ENCODE measurements at regions not wholly inside any gene's neighbourhood (a gene's known extent, or its start where the extent isn't known, plus 50 kb on each side); places are given as distances from the start of the nearest gene placed in this dataset.
"Not testable (repeated sequence)": the region's sequence is repeated elsewhere in the genome, so short reads cannot be mapped to it uniquely, and the experiment has no call there.

DNA sequence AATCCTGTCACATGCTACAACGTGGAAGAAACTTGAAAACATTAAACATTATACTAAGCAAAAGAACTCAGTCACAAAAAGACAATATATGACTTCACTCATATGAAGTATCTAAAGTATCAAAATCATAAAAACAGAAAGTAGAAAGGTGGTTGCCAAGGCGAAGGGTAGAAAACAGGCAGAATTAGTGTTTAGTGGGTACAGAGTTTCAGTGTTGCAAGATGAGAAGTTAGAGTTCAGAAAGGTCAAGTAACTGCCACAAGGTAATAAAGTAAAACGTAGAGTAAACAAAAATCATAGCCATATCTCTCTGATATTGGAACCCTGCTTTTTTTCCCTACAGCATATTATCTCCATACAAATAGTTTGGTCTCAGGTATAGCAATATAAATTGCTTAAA is 223.8 kb upstream of the FSCB start:
- no peaks in the 10 kb centered on the region for H3K4me1 ChIP-seq
- no peak overlapping the region for H3K4me3 ChIP-seq
- in situ Hi-C loops (cut with MboI; ENCODE audit: low pct_ligation_motif_present in 1 of 4, low pct_unique_long_range_greater_than_20kb in 1 of 4, low sequenced_read_pairs in 3 of 4) (no loop called here), intact Hi-C loops (cut with DNase I; ENCODE audit: low total_unique reads) (no loop called here)
- TF ChIP-seq POLR2A (IDR thresholded peaks at IDR 0.05) (no peak), EP300 (IDR thresholded peaks at IDR 0.05; ENCODE audit: low read depth) (no peak), POLR2AphosphoS5 (IDR thresholded peaks at IDR 0.05) (no peak), CTCF (IDR thresholded peaks at IDR 0.05) (no peak)
- H3K27me3 ChIP-seq: no peaks in the 10 kb centered on the region
- H3K9me3 ChIP-seq: no peaks in the 10 kb centered on the region
- no peak for DNase-seq
- no peaks in the 10 kb centered on the region for H3K36me3 ChIP-seq
- H3K27ac ChIP-seq: no peak overlapping the region
- WGBS, 2 donors (ENCODE audit: low coverage in 1 of 2): 44 to 48% methylated on average over 3 of the region's 3 CpGs

DNA sequence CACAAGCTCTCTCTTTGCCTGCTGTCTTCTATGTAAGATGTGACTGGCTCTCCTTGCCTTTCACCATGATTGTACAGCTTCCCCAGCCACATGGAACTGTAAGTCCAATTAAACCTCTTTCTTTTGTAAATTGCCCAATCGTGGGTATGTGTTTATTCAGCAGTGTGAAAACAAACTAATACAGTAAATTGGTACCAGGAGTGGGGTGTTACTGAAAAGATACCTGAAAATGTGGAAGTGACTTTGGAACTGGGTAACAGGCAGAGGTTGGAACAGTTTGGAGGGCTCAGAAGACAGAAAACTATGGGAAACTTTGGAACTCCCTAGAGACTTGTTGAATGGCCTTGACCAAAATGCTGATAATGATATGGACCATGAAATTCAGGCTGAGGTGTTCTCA is 214.3 kb upstream of the FSCB start:
- DNase-seq; H3K36me3 ChIP-seq; intact Hi-C loops (cut with DNase I; ENCODE audit: low total_unique reads); in situ Hi-C loops (cut with MboI; ENCODE audit: low pct_ligation_motif_present in 1 of 4, low pct_unique_long_range_greater_than_20kb in 1 of 4, low sequenced_read_pairs in 3 of 4); H3K4me1 ChIP-seq; H3K4me3 ChIP-seq; H3K27ac ChIP-seq; H3K27me3 ChIP-seq: not testable (repeated sequence)
- peaks cover 10 to 16% of the 10 kb centered on the region in 2 donors for H3K9me3 ChIP-seq
- 17 to 24% methylated on average over 1 of the region's 1 CpG for WGBS, 2 donors (ENCODE audit: low coverage in 1 of 2)

- peaks cover 10 to 16% of the 10 kb centered on the region in 2 donors for H3K9me3 ChIP-seq
- no peak for DNase-seq
- no peak overlapping the region for H3K4me3 ChIP-seq
- in situ Hi-C loops (cut with MboI; ENCODE audit: low pct_ligation_motif_present in 1 of 4, low pct_unique_long_range_greater_than_20kb in 1 of 4, low sequenced_read_pairs in 3 of 4): no loop called here
- intact Hi-C loops (cut with DNase I; ENCODE audit: low total_unique reads): no loop called here
- no peaks in the 10 kb centered on the region for H3K36me3 ChIP-seq
- no peaks in the 10 kb centered on the region for H3K27me3 ChIP-seq
- no peak for TF ChIP-seq POLR2A (IDR thresholded peaks at IDR 0.05)
- no peak for TF ChIP-seq CTCF (IDR thresholded peaks at IDR 0.05)
- no peak for TF ChIP-seq POLR2AphosphoS5 (IDR thresholded peaks at IDR 0.05)
- TF ChIP-seq EP300 (IDR thresholded peaks at IDR 0.05; ENCODE audit: low read depth): no peak
- no peaks in the 10 kb centered on the region for H3K4me1 ChIP-seq
- no peak overlapping the region for H3K27ac ChIP-seq
- 82 to 86% methylated on average over 2 of the region's 2 CpGs for WGBS, 2 donors (ENCODE audit: low coverage in 1 of 2)
Observed at GRCh38 chr14:44720707-44721106, 213.6 kb upstream of the FSCB start.

DNA sequence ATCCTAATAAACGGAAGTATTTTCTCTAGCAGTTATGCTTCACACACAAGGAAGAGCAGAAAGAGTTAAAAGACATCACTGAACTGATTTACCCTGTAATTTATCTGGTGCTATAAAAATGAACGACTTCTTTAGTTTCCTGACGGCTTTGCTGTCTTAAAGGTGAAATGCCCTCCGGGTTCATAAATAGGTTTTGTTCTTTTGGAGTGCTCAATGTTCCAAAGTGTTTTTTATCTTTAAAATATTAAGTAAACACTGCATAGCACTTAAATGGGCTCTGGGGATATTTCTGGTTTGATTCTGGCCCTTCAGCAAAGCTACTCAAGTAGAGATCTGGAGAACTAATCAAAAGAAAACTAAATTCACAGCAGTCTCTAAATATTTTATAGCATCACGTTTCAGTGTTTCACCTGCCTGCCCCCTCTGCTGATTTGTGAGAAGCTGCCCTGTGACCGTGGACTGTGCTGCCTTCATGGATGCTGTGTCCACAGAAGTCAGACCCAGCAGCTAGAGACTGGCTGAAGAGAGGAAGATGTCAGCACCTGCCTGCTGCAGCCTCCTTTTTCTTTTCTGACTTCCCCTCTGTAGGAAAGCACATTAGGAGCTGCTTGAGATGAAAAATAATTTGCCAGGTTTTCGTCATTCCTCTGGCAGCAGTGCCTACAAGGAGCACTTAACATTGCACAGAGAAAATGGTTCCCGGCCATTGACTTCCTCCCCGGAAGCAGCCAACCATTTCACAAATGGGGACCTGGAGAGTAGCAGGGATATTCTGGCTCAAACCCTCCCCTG is 205.1 kb upstream of the FSCB start:
- intact Hi-C loops (cut with DNase I; ENCODE audit: low total_unique reads) (no loop called here), in situ Hi-C loops (cut with MboI; ENCODE audit: low pct_ligation_motif_present in 1 of 4, low pct_unique_long_range_greater_than_20kb in 1 of 4, low sequenced_read_pairs in 3 of 4) (no loop called here)
- TF ChIP-seq EP300 (IDR thresholded peaks at IDR 0.05; ENCODE audit: low read depth): no peak
- Histone ChIP-seq H3K4me3 (no peak overlapping the region), H3K36me3 (no peaks in the 10 kb centered on the region), H3K27me3 (no peaks in the 10 kb centered on the region), H3K4me1 (no peaks in the 10 kb centered on the region), H3K9me3 (no peaks in the 10 kb centered on the region), H3K27ac (no peak overlapping the region)
- WGBS, 2 donors (ENCODE audit: low coverage in 1 of 2): 28 to 45% methylated on average over 5 to 9 of the region's 9 CpGs
- no peak for DNase-seq

- in situ Hi-C loops (cut with MboI; ENCODE audit: low pct_ligation_motif_present in 1 of 4, low pct_unique_long_range_greater_than_20kb in 1 of 4, low sequenced_read_pairs in 3 of 4): no loop called here
- DNase-seq: no peak
- 68% methylated on average over 4 of the region's 4 CpGs; no CpG with 5 or more reads in 1 of the 2 donors for WGBS, 2 donors (ENCODE audit: low coverage in 1 of 2)
- Histone ChIP-seq H3K36me3 (no peaks in the 10 kb centered on the region), H3K27me3 (no peaks in the 10 kb centered on the region), H3K4me3 (no peak overlapping the region), H3K9me3 (no peaks in the 10 kb centered on the region), H3K27ac (no peak overlapping the region), H3K4me1 (no peaks in the 10 kb centered on the region)
- TF ChIP-seq CTCF (IDR thresholded peaks at IDR 0.05): no peak
- no peak for TF ChIP-seq POLR2AphosphoS5 (IDR thresholded peaks at IDR 0.05)
- no peak for TF ChIP-seq POLR2A (IDR thresholded peaks at IDR 0.05)
- no peak for TF ChIP-seq EP300 (IDR thresholded peaks at IDR 0.05; ENCODE audit: low read depth)
- intact Hi-C loops (cut with DNase I; ENCODE audit: low total_unique reads): no loop called here
Observed at GRCh38 chr14:44701563-44702263, 194.6 kb upstream of the FSCB start.

All from transverse colon (tissue), 4 donors.